ENCODE measurements at regions not wholly inside any gene's neighbourhood (a gene's known extent, or its start where the extent isn't known, plus 50 kb on each side); places are given as distances from the start of the nearest gene placed in this dataset.

DNA sequence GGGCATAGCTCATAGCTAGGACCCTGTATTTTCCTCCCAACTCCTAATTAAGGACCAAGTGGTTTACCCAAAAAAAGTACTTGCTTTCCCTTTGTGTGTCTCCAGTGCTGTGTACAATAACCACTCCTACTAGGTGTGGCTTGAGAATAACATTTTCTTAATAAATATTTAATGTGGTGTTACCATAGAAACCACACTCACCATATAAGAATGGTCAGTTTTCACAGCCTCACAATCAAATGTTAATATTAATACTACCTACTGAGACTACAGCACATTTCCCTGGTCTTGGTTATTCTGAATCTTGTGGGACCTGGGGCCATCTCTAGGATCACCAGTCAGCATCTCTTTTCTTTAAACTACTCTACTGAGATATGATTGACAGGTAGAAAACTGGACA is 83.5 kb upstream of the BCAR3 start:
- Histone ChIP-seq H3K4me3 (no peak overlapping the region), H3K4me1 (peaks cover 0 to 19% (median 11%) of the 10 kb centered on the region in 12 donors), H3K9me3 (no peaks in the 10 kb centered on the region), H3K27ac (no peak overlapping the region), H3K27me3 (no peaks in the 10 kb centered on the region), H3K36me3 (no peaks in the 10 kb centered on the region)
- TF ChIP-seq CTCF (IDR thresholded peaks at IDR 0.05), result no peak
- TF ChIP-seq POLR2A (IDR thresholded peaks at IDR 0.05), result no peak
- DNase-seq, result no peak
- ATAC-seq, result no peak
- intact Hi-C loops (cut with DNase I), result loop anchor here in 1 of 10 donors (5.0 kb wide), 1 partner anchor 37 kb away; no protein-coding TSS in a partner anchor

- no peaks in the 10 kb centered on the region for H3K36me3 ChIP-seq
- intact Hi-C loops (cut with DNase I), result no loop called here
- TF ChIP-seq POLR2A (IDR thresholded peaks at IDR 0.05), result no peak
- TF ChIP-seq CTCF (IDR thresholded peaks at IDR 0.05), result no peak
- no peak for ATAC-seq
- 97 to 99% (median 98%) methylated on average over 5 of the region's 5 CpGs for WGBS, 4 donors
- H3K4me1 ChIP-seq, result peaks cover 0 to 14% (median 9%) of the 10 kb centered on the region in 12 donors
- H3K27ac ChIP-seq, result no peak overlapping the region
- H3K9me3 ChIP-seq, result no peaks in the 10 kb centered on the region
- no peak for DNase-seq
- no peaks in the 10 kb centered on the region for H3K27me3 ChIP-seq
- no peak overlapping the region for H3K4me3 ChIP-seq
These were observed 82.7 kb upstream of the BCAR3 start for GRCh38 chr1:93764366-93764750.

DNA sequence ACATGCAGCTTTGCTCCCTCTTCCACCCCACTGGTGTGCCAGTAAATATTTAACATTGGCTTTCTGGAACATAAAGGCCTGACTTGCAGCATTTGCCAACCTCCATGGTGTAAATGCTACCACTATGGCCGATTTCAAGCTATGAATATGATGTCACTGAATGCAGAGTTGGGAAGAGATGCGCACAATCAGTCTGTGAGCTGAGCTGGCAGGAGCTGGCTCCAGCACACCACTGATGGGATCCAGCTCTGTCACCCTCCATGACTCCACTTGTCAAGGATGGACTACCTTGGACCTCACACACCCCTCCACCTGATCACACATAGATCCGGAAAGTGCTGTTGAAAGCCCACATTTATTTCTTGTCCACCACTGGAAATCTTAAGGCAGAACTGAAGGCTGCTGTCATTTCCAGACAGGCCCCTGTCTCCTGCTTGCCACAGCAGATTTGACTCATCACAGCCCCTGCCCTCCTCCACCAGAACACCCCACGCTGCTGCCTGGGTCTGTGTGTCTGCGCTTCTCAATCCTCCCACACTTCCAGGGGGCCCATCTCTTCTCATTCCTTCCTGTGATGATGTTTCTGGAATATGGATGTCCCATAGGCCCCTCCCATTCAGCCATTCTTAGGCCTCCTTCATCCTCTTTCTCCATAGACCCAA is 82.2 kb upstream of the BCAR3 start:
- H3K4me1 ChIP-seq, result peaks cover 0 to 16% (median 6%) of the 10 kb centered on the region in 12 donors
- H3K36me3 ChIP-seq, result no peaks in the 10 kb centered on the region
- no peak overlapping the region for H3K27ac ChIP-seq
- intact Hi-C loops (cut with DNase I), result no loop called here
- H3K4me3 ChIP-seq, result no peak overlapping the region
- no peaks in the 10 kb centered on the region for H3K9me3 ChIP-seq
- TF ChIP-seq CTCF (IDR thresholded peaks at IDR 0.05), result no peak
- no peak for TF ChIP-seq POLR2A (IDR thresholded peaks at IDR 0.05)
- DNase-seq (no peak), ATAC-seq (no peak)
- no peaks in the 10 kb centered on the region for H3K27me3 ChIP-seq
- 93 to 98% (median 95%) methylated on average over 5 of the region's 5 CpGs for WGBS, 4 donors

GRCh38 chr1:93758842-93759515 is 77.3 kb upstream of the BCAR3 start:
- TF ChIP-seq CTCF (IDR thresholded peaks at IDR 0.05), result no peak
- no peak for TF ChIP-seq POLR2A (IDR thresholded peaks at IDR 0.05)
- Histone ChIP-seq H3K27me3 (no peaks in the 10 kb centered on the region), H3K4me3 (no peak overlapping the region), H3K36me3 (no peaks in the 10 kb centered on the region), H3K27ac (no peak overlapping the region), H3K9me3 (no peaks in the 10 kb centered on the region), H3K4me1 (peaks cover 0 to 18% (median 0%) of the 10 kb centered on the region in 12 donors)
- DNase-seq (peak in 1 of 5 donors; percentile 51), ATAC-seq (peak in 3 of 4 donors; percentile 9 to 53 (median 47))
- intact Hi-C loops (cut with DNase I), result loop anchor here in 1 of 10 donors (5.0 kb wide), 1 partner anchor 37 kb away; no protein-coding TSS in a partner anchor
- WGBS, 4 donors, result 56 to 80% (median 67%) methylated on average over 7 of the region's 7 CpGs

Measured in heart left ventricle (tissue), 16 donors.